ENCODE measurements at regions not wholly inside any gene's neighbourhood (a gene's known extent, or its start where the extent isn't known, plus 50 kb on each side); places are given as distances from the start of the nearest gene placed in this dataset.
"Not testable (repeated sequence)": the region's sequence is repeated elsewhere in the genome, so short reads cannot be mapped to it uniquely, and the experiment has no call there.

DNA sequence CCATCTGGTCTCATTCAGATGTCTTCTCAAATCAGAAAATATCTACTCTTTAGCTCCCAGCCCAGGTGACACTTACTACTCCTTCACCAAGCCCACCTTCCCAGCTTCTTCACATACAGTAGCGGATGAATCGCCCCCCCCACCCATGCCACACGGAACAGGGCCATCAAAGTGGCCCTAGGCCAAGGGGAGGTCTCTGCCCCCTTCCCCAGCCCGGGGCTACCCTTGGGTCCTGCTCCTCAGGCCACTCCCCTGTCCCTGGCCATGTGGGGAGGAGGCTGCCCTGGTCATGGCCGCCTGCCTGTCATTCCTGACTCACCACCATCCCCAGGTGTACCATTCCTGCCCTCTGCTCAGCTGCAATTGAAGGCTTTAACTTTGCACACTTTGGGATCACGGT lies 142.8 kb downstream of the NECTIN1 start:
- FAIRE-seq: no peak
- no peak for DNase-seq (ENCODE audit: insufficient read length, low spot score)

DNA sequence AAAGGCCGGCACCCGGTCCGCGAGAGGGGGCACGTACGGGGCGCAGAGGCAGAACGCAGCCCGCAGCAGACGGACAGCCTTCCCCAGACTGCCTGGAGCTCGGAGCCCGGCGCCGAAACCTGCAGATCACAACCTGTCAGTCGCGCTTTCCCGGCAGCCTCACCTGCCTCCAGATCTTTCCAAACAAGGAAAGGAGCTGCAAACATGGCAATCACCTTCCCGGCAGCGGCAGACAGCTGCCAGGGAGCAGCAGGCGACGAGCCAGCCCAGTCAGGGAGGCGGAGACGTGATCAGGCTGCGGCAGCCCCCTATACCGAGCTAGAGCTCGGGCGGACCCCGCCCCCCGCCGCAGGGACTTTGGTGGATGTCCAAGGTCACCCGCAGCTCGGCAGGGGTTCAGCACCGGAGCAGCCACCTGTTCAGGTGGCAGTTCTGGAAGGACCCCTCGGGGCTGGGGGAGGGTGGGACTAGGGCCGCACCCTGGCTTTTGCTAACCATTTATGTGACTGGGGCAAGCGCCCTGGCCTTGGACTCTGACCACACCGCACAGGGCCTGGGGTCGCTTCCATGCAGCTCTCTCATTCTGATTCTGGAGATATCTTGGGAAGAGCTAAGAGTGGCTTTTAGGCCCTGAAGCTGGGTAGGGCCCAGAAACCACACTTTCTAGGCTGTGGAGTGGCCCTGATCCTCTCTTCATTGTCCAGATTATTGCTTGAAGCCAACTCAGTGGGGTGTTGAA lies 143.8 kb downstream of the NECTIN1 start:
- FAIRE-seq (no peak), DNase-seq (ENCODE audit: insufficient read length, low spot score) (no peak)

DNA sequence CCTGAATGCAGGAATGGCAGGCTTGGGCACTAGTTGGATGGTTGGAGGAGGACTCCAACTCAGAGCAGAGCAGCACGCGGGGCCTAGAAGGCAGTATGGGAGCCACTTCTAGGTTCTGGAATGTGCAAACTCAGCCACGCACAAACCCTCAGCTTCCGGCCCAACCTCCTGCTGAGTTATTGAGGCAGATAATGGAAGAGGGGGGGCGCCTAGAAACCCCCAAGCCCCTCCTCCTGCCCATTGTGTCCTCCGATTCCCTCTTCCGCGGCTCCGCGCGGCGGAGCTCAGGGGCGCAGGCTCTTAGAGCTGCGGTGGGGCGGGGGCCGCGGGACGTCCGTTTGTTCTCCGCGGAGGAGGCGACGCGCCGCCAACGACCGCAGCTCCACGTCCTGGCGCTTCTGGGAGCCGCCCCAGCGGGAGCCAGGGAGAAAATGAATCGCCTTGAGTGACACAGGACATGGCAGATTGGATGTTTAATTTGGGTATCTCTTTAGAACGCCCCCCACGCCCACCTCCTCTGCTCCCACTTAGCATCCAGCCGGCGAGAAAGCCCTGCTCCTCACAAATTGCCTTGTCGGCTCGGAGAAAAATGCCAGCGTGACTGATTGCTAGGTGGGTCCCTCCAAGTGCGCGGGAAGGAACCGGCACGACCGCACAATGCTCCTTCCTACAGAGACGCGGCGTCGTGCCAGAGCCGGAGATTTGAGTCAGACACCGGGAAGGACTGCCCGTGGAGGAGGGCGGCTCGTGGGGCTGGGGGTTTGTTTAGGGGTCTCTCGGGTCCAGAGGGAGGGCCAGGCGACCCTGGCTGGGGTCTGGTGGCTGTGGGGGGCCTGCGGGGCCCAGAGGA lies 144.6 kb downstream of the NECTIN1 start:
- DNase-seq (ENCODE audit: insufficient read length, low spot score): no peak
- FAIRE-seq: no peak

DNA sequence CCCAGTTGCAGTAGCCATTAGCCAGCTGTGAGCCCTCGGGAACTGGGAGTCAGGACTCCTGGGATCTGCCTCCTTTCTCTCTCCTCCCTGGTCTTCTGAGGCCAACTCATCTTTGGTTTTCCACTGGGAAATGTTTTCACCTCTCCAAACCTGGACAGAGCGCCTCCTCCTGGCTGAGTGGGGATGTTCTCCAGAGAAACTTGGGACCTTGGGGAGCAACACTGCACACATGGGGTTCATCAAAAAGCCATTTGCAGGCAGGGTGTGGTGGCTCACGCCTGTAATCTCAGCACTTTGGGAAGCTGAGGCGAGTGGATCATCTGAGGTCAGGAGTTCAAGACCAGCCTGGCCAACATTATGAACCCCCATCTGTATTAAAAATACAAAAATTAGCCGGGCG lies 145.4 kb downstream of the NECTIN1 start:
- DNase-seq (ENCODE audit: insufficient read length, low spot score): no peak

DNA sequence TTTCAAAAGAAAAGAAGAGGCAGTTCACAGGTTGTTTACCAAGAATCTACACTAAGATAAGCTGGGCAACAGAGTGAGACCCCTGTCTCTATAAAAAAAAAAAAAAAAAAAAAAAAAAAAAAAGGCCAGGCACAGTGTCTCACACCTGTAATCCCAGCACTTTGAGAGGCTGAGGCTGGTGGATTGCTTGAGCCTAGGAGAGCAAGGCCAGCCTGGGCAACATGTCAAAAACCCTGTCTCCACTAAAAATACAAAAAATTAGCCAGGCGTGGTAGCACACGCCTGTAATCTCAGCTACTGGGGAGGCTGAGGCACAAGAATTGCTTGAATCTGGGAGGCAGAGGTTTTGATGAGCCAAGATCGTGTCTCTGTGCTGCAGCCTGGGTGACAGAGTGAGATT lies 147.6 kb downstream of the NECTIN1 start:
- not testable (repeated sequence) for FAIRE-seq; DNase-seq (ENCODE audit: insufficient read length, low spot score)

More for the DNA sequence above, 145.4 kb downstream of the NECTIN1 start:
- FAIRE-seq: no peak

DNA sequence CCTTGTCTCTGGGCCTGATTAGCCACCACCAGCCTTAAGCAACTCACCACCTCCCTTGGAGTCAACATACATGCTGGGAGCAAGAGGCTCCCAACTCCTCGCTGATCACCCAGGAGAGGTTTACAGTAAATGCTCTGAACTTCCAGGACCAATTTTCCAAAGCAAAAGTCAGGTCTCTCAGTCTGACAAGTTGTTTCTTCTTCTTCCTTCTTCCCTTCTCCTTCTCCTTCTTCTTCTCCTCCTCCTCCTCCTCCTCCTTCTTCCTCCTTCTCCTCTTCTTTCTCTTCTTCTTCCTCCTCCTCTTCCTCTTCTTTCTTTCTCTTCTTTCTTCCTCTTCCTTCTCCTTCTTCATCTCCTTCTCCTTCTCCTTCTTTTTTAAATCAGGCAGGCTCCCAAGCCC lies 148.2 kb downstream of the NECTIN1 start:
- DNase-seq (ENCODE audit: insufficient read length, low spot score) (no peak), FAIRE-seq (no peak)

DNA sequence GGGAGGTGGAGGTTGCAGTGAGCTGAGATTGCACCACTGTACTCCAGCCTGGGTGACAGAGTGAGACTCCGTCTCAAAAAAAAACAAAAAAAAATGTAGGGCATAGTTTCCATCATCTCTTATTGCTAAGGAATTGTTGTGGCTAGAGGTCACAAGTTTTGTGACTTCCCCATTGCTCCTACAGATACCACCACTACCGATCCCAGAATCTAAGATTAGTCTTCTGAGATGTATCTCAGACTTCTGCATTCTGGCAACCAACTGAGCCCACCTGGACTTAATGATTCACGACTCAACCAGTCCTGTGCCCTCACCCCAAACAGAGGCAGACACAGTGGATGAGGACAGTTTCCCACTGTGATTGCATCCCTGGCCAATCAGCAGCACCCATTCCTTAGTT lies 148.9 kb downstream of the NECTIN1 start:
- FAIRE-seq (no peak), DNase-seq (ENCODE audit: insufficient read length, low spot score) (no peak)

DNA sequence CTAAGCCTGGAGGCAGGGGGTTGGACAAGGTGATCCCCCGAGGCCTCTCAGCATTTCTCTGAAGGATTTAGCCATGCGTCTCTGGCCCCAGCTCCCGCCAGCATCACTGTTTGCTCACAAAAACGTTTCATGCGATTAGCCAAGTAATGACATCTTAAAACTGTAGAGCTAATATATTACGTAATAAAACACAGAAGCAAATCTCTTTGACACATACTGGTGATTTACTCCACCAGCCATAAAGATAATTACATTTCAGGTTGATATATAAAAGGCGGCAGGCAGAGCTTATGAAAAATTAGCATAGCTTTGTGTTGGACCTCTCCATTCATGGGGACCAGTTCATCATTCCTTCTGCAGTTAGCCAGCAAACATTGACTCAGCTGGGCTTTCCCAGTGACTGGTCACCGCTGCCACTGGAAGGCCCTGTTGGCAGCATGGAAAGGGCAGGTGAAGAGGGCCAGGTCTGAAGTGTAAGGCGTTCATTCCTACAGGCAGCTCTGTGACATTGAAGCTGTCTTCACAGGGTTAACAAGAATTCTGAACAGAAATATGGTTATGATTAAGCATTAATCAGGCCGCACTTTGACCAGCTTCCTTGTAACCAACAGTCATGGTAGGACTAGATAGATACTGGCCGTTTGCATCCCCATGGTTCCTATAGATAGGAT lies 150.3 kb downstream of the NECTIN1 start:
- no peak for DNase-seq (ENCODE audit: insufficient read length, low spot score)

DNA sequence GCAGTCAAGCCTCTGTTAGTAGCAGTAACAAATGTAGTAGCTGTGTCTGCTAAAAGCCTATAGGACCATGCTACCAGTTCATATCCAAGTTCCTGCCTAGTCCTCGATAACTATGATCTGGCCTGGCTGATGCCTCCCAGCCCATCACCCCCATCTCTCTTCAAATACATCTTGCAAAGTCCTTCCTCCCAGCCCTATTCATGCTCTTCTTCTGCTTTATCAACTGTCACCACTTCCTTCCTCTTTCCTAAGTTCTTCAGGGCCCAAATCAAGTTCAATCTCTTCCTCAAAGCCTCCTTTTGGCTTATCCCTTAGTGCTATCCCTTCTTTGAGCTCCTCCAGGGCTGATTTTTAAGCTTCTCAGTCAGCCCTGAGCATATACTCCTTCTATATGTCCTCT lies 150.9 kb upstream of the THY1 start:
- DNase-seq (ENCODE audit: insufficient read length, low spot score): no peak
- FAIRE-seq: no peak

More for the DNA sequence above, 150.3 kb downstream of the NECTIN1 start:
- FAIRE-seq: no peak

DNA sequence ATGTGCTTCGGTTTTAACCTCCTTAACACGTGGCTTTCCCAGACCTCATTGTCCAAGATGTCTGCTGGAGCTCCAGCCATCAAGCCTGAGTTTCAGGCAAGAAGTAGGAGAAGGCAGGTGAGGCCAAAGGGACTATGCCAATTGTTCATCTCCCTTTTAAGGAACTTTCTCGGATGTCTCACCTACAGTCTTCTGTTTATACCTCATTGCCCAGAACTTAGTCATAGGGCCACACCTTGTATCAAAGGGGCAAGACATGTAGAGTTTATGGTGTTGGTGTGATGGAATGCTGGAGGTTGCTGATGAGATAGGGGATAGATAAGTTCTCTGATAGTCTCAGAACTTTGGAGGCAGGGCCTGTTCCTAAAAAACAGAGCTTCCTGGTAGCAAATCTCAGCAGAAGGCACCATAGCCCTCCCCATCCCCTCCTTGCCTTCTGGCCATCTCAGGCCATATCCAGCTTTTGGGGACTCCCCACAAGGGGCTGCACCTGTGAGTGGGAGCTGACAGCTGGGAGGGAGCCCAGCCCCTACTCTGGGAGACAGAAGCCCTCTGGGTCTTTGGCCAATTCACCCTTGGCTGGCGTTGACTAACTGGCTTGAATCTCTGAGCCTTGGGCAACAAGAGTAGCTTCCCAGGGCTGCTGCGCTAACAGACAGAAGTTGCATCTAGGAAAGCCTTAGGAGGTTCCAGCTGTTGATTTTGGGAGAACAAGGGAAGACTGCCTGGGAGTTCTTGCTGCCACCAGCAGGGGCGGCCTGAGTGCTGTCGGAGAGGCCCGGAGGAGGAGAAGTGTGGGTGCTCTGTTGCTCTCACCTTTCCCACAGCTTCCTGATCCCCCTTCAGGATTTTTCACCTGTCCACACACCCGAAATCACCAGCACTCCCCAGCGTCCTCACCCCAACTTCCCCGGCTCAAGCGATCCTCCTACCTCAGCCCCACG lies 149.8 kb upstream of the THY1 start:
- no peak for DNase-seq (ENCODE audit: insufficient read length, low spot score)
- no peak for FAIRE-seq

DNA sequence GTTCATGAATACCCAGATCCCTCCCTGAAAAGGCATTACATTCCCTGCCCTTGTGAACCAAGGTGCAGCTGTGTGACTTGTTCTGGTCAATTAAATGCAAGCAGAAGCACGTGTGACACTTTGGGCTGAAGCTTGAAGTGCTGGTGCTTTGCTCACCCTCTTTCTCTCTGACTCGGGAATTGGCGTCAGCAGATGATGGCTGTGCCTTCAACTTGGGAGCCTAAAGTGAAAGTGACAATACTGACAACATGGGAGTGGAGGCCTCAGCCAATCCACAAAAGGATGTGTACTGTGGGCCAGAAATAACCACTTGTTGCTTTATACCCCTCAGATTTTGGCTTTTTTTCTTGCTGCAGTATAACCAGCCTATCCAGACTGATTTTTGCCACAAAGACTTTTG lies 148.3 kb upstream of the THY1 start:
- FAIRE-seq: no peak
- no peak for DNase-seq (ENCODE audit: insufficient read length, low spot score)

DNA sequence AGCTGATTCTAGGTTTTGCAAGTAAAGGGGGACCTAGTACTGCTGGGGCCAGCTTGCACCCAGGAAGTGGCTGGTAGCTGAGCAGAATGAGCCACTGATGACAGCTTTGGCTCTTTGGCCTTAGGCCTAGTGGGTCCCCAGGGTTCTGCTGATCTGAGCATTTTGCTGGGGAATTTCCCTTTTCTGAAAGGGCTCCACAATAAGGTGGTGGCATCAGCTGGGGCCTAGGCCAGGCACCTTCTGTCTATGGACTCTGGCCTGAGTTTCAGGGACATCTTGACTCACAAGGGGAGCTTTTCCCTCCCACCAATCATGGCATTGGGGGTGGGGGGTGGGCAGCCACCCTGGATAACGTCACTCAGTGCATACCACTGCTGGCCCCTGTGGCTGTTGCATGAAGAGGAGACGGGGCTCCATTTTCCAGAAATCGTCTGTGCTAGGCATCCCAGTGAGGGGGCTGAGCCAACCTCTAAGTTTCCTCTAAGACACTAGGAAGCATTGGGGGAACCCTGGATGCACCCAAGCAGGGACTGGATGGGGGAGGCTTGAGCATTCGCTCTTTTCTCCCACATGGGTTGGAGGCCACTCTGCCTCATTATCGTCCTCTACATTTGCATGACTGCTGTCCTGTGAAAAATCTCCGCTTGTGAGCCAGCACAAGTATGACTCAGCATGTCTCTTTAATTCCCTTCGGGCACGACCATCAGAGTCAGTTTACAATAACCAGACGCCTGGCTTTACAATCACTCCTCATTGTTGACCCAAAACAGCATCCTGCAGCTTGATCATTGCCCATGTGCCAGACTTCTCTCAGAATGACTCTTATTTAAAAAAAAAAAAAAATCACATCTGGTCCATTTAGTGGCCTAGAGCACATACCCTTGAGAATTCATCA lies 145.0 kb upstream of the THY1 start:
- DNase-seq (ENCODE audit: insufficient read length, low spot score) (no peak), FAIRE-seq (peak; percentile 55)

DNA sequence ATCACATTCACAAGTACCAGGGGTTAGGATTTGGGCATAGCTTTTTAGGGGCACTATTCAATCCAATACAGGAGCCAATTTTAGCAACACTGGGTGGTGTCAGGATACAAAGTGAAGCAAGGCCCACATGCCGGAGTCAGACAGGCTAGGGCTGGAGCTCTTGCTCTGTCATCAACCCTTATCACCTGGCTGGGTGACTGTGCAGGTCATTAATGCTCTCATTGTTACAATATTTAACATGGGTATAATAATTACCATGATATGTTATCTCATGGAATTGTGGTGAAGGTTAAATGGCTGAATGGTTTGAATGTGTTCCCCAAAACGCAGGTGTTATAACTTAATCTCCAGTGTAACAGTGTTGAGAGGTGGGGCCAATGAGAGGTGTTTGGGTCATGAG lies 143.3 kb upstream of the THY1 start:
- FAIRE-seq: no peak
- no peak for DNase-seq (ENCODE audit: insufficient read length, low spot score)

DNA sequence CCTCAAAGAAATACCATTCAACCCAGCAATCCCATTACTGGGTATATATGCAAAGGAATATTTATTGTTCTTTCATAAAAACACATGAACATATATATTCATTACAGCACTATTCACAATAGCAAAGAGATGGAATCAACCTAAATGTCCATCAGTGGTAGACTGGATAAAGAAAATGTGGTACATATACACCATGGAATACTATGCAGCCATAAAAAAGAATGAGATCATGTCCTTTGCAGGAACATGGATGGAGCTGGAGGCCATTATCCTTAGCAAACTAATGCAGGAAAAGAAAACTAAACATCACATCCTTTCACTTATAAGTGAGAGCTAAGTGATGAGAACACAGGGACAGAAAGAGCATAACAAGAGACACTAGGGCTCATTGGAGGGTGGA lies 142.7 kb upstream of the THY1 start:
- not testable (repeated sequence) for FAIRE-seq; DNase-seq (ENCODE audit: insufficient read length, low spot score)

DNA sequence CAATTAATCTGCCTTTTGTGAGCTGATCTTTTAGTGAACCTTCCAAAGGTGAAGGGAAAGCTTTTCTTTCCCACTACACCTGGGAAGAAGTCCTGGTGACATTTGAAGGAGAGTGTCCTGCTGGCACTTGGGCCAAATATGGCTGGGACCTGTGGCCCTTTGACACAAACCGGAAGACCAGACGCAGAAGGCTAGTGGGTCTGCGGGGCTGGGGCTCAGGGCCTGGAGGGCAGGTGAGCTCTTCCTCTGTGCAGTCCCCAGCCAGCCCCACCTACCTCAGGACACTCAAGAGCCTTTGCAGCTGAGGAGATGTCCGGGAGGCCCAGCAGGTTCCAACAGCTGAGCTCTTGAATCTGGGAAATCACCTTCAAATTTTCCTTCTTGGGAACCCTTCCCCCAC lies 138.0 kb upstream of the THY1 start:
- FAIRE-seq: no peak

DNA sequence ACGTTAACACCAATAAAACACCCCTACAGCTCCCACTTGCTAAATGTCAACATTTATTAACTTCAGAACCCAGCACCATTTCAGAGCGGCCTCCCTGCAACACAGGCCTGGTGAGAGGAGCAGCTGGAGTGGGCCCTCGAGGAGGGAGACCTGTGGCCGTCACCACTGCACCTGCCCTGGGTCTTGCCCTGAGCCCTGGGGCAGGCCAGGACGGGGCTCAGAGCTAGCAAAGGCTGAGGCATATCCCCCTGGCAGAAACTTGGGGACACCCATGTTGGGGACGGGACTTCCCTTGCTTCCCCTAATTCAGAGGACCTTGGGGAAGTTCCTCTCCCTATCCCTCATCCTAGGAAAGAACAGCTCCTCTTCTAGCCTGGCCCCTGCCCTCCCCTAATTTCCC lies 137.3 kb upstream of the THY1 start:
- no peak for DNase-seq (ENCODE audit: insufficient read length, low spot score)
- no peak for FAIRE-seq

More for the DNA sequence above, 138.0 kb upstream of the THY1 start:
- DNase-seq (ENCODE audit: insufficient read length, low spot score): no peak

DNA sequence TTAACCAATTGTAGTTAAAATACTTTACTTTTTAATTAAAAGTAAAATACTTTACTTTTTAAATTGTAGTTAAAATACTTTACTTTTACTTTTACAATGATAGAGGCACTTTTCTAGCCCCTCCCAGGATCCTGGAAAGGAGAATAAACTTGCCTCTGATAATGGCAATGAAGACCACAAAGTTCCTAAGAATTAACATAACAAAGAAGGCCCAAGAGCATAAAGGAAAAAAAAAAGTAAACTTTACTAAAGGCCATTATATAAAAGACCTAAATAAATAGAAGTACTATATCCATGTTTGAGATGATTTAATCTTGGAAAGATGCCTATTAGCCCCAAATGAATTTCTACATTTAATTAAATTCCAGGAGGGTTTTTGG lies 129.1 kb upstream of the THY1 start:
- DNase-seq (ENCODE audit: insufficient read length, low spot score): no peak
- no peak for FAIRE-seq

DNA sequence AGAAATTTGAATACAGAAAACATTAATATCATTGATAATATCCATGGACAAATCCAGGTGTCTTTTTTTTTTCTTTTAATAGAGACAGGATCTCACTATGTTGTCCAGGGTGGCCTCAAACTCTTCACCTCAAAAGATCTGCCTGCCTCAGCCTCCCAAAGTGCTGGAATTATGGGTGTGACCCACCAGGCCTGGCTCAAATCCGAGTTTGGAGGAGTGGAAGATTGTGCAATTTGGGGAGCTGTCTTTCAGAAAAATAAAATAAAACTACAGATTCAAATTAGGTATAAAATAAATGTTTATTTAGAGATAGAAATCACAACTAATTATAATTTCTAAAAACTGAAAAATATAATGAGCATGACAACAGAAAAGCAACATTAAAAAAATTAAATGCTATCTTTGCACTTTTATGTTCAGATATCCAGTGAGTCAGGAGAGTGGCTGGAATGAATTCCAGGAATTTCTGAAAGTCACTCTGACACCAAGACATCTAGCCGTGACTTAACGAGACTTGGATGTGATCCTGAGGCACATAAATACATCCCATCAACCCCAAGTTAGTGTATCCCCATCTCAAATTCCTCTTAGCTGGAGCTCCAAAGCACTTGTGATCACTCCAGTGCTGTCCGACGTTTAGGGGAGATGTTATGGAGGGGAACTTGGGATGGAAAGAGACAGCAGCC lies 128.6 kb upstream of the THY1 start:
- no peak for FAIRE-seq
- no peak for DNase-seq (ENCODE audit: insufficient read length, low spot score)

Measured in GM19239 (cell line).